NCI-H510A treated with DMSO at 0.1 percent for 48 hours (cell line): ENCODE measurements at regions not wholly inside any gene's neighbourhood (a gene's known extent, or its start where the extent isn't known, plus 50 kb on each side); places are given as distances from the start of the nearest gene placed in this dataset.
"Not testable (repeated sequence)": the region's sequence is repeated elsewhere in the genome, so short reads cannot be mapped to it uniquely, and the experiment has no call there.

ENCODE experiments used
- DNase-seq: peaks from one replicate; lab custom pipeline; 2025; lab: John Stamatoyannopoulos, UW

DNA sequence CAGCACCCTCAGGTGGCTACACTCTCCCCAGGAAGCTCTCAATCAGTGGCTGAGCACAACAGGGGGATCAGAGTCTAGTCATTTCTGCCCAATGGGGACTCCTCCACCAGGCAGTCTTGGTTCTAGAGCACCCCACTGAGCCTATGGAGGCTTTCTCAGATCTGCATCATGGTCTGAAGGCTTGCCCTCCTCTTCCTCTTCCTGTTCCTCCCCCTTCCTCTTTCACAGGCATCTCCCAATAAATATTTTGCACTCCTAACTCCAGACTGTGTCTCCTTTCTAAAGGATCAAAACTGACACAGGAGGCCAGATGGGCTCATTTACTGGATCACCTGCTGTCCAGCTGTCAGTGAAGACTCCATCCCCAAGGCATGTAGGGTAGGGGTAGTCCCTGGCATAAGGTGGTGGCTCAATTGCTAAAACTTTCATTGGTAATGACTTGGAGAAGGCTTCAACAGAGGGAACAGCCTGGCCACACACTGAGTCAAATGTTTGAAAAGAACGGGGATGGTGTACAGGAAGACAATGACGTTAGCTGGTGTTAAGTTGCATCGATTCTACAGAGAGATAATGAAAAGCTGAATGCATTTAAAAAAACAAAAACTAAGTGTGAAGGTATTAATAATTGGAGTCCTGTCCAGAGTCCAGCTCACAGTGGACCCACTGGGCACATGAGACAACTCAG is 84.2 kb upstream of the SLC2A1 start:
- DNase-seq, result no peak

DNA sequence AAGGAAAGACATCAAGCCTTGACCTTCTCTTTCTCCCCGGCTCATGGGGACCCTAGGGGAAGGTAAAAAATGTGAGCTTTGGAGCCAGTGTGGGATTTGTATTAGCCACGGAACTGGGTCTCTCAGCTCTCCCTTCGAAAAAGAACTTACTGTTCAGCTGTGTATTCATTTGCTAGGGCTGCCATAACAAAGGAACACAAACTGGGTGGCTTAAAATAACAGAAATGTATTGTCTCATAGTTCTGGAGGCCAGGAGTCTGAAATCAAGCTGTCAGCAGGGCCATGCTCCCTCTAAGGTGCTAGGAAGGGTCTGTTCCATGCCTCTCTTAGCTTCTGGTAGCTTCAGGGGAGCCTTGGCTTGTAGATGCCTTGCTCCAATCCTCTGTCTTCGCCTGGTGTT is 83.5 kb upstream of the SLC2A1 start:
- no peak for DNase-seq

DNA sequence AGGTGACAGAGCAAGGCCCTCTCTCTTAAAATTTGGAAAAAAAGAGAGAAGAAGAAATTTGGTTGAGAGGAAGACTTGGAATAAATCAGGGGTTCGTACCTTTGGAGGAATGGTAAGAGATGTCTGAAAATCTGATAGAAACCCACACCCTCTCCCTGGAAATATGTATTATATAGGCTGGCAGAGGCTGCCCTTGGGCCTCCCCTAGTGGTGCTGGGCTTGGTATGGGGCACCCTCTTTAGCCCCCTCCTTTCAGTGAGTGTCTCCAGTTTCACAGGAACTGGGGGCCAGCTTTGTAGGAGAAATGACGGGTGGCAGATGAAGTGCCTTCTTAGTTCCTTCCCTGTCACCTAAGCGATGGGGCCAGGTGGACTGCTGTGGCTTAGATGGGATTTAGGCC is 82.9 kb upstream of the SLC2A1 start:
- no peak for DNase-seq

DNA sequence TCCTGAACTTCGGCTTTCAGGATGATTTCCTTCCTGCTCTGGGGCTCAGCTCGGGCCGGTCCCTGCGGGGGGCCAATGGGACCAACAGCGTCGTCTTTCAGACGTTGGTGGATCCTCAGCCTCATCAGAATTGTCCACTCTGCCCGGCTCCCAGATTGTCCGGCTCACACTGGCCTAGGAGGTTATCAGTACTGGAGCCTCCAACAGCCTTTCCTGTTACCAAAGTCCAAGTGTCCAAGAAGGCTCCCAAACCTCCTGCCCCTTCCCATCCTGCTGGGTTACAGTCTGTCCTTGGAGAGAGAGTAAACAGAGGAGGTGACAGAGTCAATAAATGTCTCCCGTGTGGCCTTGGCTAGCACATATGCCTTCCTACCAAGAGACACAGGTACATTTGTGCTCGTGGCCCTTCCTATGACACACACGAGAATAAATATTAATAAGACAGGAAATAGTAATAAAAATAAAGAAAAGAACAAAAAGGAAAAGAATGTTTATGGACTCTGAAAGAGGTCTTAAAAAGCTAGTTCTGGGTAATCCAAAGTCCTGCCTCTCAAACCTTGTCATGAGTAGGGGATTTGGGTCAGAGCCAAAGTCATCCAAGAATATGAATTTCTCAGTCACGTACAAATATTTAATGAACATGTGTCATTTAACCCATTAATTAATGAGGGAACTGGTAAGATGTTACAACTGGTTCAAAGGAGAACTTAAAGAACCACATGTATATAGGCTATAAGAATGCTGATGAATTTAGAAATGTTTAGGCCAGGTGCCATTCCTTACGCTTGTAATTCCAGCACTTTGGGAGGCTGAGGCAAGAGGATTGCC is 80.8 kb upstream of the SLC2A1 start:
- DNase-seq, result peak; percentile 78

DNA sequence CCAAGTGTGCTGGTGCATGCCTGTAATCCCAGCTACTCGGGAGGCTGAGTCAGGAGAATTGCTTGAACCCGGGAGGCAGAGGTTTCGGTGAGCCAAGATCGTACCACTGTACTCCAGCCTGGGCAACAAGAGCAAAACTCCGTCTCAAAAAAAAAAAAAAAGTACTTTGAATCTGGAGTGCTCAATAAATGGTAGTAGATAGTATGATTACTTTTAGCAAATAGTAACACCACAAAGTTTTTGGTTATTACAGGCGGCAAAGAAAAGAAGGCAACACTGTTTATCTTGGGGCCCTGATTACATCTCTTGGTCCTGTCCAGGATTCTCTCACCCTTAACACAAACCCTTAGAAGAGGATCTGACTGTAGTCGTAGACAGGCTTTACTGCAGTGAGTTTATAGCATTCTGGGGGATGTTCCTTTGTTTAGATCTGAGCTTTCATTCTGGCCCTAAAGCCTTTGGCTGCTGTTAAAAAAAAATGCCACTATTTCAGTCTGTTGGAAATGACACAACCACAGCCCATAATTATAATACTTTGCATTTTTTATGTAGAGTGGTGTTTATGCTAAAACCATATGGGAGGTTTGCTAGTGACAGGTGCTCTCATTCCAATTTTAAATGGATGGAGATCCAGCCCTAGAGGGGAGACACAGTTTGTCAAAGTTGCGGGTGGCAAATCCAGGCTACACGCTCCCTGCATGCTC is 79.7 kb upstream of the SLC2A1 start:
- no peak for DNase-seq

DNA sequence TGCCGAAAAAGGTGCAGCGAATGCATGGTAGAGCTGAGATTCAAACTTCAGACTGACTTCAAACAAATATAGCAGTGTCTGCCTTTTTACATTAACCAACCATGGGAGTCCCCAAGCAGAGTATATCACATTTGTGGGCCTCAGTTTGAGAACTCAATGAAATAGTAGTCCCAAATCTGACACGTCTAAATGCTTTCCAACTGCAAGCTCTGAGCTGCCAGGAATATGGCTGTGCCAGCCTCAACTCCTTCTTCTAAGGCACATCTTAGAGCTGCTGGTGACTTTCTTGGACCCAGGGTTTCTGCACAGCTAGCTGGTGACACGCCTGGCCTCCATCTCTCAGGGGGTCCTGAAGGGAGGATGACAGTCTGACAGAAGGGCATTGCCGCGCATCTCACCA is 78.8 kb upstream of the SLC2A1 start:
- no peak for DNase-seq

DNA sequence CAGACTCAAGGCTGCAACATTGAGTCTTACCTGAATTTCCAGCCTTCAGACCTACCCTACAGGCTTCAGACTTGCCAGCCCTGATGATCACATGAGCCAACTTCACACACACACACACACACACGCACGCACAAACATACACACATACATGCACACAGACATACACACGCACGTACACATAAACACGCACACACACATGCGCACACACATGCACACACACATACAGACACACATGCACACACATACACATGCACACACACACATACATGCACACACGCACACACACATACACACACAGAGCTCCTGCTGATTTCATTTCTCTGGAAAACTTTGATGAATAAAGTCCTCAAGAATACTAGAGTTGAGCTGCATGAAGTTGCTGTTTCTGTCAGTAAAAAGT is 78.3 kb upstream of the SLC2A1 start:
- DNase-seq, result no peak

DNA sequence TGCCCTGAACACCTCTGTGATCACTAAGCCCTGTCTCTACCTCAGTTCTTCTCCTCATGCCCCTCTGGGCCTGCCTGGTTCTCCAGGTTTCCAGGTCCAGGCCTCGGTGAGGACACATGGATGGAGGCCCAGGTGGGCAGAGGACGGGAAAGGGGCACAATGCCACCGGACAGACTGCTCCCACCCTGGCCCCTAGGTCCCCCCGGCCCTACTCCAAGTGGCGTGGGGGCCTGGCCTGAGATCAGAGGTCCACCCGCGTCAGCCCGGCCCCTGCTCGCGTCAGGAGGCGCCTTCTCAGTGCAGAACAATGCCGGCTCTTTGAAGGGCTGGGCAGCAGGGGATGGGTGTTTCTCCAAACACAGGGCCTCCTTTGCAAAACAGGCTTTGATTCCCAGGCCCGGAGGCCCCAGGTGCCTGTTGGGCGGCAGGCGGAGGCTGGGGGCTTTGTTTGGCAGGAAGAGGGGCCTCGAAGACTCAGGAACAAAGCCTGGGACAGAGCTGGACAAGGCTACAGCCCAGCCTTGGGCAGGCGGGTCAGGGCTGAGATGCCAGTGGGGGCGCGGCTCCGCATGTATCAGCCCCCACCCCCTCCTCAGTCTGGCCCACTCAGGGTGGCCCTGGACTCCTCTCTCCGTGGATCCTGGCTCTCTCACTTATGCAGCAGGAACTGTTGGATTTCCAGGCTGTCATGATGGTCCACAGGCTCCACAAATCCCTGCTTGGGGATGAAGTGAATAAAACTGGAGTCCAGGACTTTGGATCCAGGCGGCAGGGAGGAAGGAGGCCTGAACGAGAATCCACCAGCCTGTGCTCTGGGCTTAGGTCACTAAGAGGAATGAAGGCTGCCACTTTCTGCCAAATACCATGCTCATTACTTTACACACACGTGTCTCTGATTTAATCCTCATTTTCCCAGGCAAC is 77.4 kb upstream of the SLC2A1 start:
- DNase-seq, result no peak

DNA sequence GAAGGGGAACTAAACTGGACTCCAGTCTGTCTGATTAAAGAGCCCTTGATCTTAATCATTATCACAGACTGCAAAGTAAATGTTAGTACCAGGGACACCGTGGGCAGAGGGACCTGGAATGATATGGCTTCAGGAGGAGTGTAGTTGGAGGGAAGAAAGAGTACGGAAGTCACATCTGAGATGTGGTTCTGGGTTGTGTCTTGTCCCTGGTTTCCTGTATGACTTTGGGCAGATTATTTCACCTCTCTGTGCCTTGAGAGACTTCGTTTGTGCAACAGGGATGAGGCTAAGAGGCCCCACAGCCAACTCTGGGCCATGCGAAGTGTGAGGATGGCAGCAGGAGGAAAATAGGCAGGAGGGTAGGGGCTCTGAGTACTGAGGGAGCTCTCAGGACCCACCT is 76.1 kb upstream of the SLC2A1 start:
- DNase-seq, result no peak

DNA sequence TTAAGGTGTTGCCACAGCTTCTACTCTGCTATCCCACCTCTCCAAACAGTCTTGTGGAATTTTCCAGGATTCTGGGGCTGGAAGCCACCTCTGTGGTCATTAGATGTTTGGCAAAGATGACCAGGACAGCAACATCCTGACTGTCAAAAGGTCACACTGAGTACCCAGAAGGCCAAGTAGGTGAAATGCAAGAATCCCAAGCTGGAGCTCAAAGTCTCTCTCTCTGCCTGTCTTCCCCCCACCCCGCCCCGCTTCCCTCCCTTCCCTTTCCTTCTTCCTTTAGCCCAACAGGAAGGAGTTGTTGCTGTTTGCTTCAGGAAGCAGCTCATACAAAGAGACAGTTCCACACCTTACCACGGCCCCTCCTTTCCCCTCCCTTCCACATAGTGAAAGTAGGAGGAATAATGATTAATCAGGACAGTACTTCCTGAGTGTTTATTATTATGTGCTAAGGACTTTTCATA is 75.6 kb upstream of the SLC2A1 start:
- no peak for DNase-seq

DNA sequence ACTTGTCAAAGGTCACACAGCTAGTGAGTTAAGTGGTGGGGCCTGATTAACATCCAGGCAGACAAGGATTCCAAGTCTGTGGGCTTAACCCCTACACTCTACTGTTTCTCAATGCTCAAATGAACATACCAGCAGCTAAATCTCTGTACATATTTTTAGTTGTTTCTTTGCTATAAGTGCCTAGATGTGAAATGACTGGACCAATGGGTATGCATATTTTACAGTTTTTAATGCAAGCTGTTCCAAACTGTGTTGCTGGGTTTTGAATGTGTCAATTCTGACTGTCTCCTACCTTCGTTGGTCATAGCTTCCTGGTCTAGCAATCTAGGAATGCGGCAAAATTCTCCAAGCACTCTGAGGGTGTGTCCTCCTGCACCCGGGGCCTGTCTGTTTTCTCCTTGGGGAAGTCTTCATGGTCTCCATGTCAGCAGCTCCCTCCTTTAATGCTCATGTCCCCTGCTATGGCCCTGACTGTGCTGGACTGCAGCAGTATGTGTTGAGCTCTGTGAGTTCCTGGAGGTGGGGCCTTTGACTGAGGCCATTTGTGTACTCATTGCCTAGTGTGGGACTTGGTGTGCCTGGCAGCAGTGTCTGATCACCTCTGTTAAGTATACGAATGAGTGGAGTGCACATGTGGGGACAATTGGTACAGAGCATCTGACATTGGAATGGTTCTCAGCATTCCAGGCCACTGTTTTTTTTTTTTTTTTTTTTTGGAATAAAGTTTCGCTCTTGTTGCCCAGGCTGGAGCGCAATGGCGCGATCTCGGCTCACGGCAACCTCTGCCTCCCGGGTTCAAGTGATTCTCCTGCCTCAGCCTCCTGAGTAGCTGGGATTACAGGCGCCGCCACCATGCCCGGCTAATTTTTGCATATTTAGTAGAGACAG is 72.9 kb upstream of the SLC2A1 start:
- DNase-seq, result no peak

DNA sequence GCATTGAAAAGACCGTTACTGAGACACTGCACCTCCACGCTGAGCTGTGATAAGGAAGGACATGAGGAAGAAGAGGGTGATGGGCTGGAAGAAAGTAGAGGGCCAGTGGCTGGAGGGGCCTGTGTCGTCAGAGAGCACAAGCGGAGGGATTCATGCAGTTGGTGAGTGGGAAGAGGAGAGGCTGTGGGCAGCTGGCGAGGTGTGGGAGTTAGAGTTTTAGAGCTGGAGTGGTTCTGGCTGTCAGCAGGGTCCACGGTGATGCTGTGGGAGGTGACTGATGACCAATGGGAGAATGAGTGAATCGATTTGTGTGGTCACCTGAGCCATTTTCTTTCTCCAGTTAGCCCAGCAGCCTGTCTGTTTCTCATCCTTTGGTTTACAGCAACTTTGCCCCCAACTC is 66.2 kb upstream of the SLC2A1 start:
- DNase-seq, result no peak

DNA sequence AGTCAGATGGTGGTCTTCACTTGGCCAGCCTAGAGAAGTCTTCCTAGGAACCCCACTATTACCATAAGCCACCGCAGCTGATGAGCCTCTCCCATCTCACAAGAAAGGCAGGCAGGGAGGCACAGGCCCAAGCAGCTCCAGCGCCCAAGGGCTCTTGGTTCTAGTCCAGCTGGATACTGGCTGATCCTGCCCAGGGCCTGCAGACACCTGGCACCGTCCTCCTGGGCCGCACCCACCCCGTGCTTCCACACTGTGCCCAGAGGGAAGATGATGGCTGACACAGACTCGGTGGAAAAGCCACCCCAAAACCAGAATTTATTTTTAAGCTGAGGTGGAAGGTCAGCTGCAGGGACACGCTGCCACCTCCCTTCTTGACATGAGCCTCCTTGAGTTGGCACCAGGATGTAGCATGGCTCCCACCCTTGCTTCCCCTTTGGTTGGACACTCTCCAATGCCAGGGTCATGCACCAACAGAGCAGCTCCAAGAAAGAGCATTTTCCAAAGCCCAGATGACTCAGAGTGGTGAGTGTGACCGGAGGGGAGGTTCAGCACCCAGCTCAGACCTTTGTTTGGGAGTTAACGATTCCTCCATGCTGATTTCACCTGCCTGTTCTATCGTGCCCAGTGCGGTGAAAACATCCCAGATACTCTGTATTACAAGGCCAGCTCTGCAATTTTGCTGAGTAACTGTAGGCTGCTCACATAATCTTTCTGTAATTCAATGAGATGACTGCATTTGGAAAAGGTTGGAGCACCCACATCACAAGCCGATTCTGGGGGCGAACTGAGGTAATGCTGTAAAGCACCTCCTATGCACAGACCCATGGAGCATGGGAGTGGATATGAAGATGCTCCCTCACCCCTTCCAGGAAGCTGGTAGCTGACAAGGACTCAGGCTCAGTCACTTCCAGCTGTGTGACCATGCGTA is 63.1 kb upstream of the SLC2A1 start:
- no peak for DNase-seq

DNA sequence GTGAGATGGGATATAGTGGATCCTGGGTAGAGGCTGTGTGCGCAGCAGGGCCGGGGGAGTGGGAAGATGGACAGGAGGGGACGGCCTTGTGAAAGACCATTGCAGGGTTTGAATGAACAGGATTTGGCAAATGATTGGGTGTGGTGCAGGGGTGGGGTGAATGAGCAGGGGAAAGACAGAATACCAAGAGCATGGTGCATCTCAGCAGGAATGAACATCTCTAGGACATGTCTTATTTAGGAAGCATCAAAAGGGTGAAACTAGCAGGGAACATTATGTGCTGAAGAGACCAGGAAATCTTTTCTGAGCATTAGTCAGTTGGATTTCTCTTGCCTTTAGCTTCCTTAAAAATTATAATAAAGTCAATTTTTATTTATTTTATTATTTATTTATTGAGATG is 60.6 kb upstream of the SLC2A1 start:
- DNase-seq, result no peak

DNA sequence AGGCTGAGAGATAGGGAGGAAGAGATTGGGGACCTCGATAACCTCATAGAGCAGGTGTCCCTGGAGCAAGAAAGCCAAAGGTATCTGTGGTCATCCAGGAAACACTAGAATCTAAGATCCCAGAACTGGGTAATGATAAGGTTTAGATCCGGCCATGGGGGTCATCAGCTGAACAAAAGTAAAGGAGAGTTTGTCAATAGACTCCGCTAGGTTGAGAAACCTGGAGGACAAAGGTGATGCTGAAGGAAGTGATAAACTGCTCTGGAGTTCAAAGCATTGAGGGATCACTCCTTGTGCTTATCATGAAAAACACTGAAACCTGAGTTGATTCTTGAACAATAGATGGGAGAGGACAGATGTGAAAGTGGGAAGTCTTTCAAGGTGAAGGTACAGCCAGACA is 59.5 kb upstream of the SLC2A1 start:
- DNase-seq, result no peak

DNA sequence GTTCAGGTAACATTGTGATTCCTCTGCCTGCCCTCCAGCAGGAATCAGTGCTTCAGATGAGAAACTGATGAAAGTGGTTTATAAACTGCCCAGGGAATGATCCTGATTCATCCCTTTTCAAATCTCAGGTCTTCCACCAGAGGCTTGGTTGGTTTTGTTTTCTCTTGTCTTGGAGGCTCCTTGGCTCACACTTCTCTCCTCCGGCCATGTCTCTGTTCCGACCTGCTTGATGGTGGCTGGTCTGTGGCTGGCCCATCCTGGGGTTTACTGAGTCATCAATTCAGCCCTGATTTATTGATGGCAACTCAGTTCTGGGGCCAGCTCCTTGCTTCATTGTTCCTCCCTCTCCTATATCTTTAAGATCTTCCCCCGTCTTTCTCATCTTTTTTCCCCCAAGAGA is 56.6 kb upstream of the SLC2A1 start:
- no peak for DNase-seq

DNA sequence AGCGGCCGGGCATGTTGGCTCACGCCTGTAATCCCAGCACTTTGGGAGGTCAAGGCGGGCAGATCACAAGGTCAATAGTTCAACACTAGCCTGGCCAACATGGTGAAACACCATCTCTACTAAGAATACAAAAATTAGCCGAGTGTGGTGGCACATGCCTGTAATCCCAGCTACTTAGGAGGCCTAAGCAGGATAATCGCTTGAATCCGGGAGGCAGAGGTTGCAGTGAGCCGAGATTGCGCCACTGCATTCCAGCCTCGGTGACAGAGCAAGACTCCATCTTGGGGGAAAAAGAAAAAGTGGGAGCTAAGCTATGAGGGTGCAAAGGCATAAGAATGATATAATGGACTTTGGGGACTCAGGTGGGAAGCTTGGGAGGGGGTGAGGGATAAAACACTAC is 55.9 kb upstream of the SLC2A1 start:
- not testable (repeated sequence) for DNase-seq

DNA sequence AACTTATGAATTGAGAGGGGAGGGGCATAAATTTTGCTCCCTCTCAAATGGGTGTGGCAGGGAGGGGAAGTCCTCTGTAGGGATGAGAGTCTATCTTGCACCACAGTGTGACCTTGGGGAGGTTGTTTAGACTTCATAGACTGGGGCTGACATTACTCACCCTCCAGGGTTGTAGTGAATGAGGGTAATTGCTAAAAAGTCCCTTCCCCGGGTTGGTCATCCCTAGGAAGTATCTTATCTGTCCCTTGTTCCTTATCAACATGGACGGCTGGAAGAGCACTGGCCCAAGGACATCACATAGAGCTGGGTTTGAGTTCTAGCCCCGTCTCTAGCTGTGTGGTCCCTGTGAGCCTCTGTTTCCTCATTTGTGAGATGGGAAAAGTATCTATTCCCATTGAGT is 52.4 kb upstream of the SLC2A1 start:
- no peak for DNase-seq

DNA sequence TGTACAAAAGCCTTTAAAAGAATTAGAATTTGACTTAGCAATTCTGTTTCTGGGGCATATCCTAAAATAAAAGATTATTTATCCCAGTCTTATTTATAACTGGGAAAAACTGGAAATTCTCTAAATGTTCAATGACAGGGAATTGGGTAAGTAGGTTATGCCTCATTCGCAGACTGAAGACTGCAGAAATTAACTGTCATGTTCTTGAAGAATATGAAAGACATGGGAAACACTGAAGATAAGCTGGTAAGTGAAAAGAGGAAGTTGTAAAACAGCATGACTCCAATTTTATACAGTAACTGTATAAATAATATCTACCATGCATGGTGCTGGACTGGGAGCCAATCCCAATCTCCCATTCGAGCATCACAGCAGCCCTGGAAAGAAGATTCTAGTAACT is 50.6 kb upstream of the SLC2A1 start:
- DNase-seq, result peak; percentile 58
